ENCODE measurements at regions not wholly inside any gene's neighbourhood (a gene's known extent, or its start where the extent isn't known, plus 50 kb on each side); places are given as distances from the start of the nearest gene placed in this dataset.
A peak's percentile ranks its signal among the peaks of the same experiment; 100 is the strongest.

DNA sequence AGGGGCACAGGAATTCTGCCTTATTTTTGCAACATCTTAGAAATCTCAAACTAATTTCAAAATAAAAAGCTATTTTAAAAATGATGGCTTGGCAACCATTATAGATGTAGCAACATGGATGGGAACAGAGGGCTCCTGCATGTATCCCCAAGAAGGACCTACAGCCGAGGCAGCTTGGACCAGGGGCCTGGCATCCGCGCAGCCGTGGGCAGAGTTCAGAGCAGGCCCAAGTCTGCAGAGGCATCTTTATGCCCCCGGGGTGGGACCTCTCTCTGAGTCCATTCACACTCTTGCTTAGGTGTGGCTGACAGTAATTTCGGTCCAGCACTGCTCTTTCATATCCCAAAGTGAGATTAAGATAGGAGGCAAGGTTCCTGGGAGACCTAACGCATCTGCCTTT lies 425.8 kb upstream of the MYT1L start:
- DNase-seq = no peak

DNA sequence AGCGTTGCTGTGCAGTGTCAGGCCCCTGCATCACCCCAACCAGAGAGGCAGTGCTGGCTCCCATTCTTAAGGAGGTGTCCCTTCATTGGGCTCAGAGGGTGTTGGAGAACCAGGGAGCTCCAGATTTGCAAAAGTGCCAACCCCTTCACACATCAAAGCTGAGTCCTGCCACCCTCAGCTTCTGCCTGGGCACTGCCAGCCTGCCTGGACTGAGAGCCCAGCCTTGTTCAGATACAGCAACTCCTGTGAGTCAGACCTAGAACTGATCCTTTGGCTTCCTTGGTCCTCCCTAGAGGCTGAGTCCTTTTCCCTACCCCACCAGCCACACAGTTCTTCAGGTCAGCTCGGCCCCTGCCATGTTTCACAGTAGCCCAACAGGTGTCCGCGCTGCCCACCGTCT lies 424.9 kb upstream of the MYT1L start:
- DNase-seq = no peak

DNA sequence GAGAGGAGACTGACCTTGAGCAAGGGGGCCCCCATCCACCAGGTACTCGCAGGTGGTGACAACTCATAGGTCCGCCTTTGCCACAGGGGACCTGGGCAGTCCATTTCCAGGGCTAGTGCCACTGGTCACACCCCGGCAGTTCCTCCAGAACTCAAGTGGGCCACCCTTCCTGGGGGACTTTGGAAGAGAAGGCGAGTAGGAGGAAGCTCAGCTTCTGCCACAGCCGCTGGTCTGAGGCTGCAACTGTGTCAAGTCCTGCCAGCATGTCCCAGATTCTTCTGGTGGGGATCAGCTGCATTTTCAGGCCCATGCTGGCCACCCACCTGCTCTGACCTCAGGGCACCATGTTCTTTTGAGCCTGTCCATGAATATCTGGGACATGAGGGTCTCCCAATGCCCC lies 423.9 kb upstream of the MYT1L start:
- DNase-seq = no peak

DNA sequence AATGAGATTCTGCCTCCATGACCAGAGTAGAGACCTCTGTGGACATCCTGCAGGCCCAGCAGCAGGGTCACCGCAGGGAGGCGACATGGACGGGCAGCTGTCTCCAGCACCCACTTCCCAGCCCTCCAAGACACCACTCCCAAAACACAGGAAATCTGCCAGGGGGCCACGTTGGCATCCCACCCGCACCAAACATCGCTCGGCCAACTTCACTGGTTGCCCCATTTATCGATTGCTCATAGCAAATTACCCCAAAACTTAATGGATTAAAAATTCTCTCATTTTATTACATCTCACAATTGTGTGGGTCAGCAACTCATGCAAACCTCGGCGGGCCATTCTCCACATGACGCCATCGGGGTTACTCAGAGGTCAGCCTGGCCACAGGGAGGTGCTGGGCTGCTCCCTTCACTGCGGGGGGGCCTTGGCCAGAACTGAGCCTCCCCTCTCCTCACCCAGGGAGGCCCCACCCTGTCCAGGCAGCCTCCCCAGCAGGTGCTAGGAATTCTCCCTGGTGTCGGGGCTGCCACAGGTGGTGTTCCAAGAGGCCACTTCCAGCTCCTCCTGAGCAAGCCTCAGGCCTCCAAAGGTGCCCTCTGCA lies 420.7 kb upstream of the MYT1L start:
- no peak for DNase-seq

DNA sequence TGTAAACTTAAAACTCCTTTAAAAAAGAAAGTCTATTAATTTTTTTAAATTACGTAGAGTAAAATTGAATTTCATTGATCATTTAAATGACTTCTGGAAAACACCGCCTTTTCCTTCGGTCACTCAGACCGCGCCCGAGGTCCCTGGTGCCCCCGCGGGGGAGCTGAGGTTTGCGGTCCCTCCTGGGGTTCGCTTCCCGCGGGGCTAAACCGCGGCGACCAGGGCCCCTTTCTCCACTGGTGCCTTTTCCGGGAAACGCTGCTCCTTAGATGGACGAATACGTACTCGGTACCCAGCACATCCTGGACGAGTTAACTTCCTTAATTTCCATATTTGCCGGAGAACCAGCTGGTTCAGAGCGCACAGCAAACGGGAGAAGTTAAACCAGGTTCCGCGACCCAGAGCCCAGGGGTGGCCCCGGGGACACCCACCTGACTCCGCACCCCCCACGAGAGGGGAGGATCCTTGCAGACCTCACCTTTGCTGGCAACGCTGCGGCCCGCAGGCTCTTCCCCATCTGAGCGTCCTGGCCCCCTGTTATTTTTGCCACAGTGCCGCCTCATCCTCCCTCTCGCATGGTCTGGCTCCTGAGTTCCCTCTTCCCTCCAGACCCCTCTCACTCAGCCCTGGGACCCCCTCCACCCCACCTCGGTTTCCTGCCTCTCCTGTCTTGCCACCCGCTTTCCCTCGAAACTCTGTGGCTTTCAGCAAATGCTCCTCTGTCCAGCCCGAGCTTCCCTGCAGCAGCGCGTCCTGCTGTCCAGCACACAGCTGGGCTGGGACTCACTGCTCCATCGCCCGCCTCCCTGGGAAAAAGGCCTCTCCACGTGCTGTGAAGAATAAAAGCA lies 420.0 kb upstream of the MYT1L start:
- no peak for DNase-seq

DNA sequence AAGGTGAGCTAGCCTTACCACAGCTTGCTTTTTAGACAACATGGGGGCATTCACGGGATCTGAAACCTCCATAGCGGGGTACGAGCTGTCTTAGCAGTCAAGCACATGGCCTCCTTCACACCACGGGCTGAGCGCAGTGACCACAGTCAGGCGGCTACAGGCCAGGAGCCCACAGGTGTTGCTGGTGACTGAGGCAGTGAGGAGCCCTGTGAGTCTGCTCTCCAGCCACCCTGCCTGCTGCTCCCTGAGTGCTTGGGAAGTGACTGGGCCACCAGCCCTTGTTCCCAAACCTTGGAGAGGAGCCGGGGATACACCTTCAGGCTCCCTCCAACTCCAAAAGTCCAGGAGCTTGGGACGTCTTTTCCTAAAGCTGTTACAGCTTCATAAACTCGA lies 418.1 kb upstream of the MYT1L start:
- no peak for DNase-seq

DNA sequence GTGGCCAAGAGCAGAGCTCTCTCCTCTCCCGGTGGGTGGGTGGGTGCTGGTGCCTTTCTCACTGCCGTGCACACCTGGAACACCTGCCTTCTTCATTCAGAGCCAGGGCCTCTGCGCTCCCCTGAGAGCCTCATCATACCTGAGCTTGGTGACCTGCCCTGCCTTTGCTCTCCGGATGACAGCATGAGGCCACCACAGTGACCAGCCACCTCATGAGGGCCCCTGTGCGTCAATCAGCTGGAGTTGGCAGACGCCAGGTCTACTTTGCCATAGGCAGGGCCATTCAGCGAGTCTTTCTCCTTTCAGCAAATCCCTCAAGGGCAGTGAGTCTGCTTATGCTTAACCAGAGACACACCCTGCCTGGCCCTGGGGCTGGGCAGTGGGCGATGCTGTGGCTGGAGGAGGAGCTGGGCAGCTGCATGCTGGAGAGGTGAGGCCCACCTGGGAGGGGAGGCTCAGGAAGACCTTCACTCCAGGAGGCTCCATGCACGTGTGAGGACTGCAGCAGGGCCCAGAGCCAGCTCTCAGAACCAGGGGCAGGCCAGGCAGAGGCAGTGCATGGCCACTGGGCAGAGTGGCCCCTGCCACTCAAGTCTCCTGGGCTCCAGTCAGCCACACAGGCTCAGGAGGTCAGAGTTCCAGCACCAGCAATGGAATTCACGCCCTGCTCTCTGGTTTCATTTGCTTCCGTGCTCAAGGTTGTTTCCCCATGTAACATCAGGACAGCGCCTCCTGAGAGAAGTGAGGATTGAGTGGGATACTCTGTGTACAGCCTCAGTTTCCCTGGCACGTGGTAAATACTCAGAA lies 417.5 kb upstream of the MYT1L start:
- DNase-seq = no peak

DNA sequence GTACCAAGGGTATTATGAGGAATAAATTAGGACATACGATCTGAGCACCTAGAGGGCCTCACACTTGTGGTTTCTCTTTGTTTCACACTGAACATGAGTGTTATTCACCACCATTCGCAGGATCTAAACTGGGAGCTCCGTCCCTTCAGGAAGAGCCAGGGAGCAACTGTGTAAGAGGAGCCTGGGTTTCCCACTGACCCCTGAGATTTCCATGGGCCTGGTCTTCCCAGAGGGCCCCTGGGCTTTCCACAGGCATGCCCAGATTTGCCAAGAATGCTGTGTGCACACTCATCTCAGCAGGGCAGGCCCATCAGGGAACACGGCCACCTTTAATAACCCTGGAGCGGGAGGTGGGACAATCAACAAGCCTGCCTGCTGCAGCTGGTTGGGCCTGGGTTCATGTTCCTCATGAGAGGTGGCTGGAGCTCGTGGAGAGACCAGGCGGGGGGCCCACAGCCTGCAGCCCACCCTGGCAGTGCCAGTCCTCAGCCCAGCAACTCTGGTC lies 416.8 kb upstream of the MYT1L start:
- DNase-seq = no peak

DNA sequence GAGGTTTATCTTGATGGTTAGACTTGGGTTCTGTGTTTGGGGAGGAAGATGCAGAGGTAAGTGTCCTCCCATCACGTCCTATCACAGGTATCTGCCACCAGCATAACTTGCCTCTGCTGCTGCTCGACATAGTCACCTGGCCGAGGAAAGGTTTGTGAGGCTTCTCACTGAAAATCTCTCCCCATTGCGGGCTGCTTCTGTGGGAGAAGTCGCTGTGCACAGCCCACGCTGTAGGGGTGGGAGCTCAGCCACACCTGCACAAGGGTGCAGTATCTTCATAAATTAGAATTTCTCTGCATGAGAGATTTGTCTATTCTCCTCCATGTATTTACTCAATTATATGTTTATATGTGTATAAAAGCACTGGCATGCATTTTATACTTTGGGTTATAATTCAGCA lies 415.7 kb upstream of the MYT1L start:
- no peak for DNase-seq

DNA sequence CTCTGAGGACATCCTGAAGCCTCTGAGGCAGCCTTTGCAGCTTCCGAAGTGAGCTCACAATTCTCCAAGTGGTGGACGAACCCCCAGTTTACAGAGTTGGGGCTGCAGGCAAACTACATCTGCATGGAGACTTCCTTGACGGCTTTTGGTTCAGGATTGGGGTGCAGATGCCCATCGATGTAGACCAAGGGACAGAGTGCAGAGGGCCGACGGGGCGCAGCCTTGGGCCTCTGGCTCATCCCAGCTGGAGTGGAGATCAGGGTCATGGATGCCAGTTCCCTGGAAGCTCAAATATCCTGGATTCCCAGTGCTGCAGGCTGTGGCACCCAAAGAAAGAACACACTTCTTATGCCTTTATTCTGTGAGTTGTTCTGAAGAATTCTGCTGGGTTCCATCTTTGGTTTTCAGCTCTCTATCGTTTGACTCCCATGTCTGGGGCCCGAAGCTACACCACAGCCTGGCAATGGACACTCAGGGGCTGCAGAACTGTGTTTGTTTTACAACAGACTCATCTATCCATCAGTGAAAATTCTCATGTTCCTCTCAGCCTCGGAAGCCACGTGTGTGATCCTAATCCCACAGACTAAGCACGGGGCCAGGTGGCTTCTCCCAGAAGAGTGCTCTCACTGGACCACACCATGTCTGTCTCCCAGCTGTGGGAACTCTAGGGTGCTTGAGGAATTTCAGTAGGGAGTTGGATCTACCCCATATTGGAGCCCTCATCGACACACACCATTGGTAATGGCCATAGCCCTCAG lies 414.1 kb upstream of the MYT1L start:
- DNase-seq = no peak

DNA sequence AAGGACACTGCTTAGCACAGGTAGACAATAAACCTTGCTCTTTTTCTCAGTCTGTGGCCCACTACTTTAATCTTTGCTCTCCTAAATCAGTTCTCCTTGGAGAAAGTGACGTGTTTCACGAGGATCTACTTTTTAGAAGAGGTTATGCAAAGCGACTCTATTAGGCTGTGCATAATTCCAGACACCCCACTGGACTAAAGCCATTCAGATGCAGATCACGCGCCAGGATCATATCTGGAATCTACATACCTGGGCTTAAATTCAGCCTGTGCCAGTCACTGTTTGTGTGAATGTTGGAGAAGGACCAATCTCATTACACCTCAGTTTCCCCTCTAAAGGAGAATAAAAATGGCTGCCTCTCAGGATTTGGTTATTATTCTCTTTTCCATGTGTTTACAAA lies 413.0 kb upstream of the MYT1L start:
- DNase-seq = no peak

DNA sequence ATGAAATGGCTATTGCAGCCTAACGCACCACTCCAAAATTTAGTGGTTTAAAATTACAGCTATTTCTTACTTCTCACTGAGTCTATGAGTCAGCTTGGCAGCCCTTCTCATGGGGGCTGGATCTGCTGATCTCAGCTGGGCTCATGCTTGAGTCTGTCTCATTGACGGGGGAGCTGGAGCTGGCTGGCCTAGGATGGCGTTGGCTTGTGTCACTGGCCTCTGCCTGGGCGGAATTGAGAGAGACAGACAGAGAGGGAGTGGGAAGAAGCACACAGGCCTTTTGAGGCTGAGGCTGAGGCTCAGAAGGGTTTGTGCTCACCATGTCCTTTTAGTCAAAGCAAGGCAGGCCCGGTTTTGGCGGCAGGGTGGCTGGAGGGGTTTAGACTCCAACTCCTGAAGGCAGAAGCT lies 412.1 kb upstream of the MYT1L start:
- DNase-seq = peak; percentile 9

DNA sequence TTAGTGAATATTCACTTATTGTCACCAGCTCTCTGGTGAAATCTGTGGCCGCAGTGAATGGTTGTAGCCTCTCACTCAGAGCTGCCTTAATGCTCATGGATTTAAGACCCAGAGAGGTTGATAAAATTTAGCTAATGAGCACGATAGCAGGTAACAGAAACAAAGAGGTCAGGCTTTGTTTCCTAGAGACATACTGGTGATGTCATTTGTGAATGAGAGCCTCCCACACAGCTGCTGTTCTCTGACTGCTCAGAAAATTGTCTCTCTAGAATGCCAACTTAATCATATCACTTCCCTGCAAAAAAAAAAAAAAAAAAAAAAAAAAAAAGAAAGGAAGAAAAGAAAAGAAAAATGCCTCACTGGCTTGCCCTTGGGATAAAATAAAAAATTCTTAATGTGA lies 411.7 kb upstream of the MYT1L start:
- DNase-seq = no peak

DNA sequence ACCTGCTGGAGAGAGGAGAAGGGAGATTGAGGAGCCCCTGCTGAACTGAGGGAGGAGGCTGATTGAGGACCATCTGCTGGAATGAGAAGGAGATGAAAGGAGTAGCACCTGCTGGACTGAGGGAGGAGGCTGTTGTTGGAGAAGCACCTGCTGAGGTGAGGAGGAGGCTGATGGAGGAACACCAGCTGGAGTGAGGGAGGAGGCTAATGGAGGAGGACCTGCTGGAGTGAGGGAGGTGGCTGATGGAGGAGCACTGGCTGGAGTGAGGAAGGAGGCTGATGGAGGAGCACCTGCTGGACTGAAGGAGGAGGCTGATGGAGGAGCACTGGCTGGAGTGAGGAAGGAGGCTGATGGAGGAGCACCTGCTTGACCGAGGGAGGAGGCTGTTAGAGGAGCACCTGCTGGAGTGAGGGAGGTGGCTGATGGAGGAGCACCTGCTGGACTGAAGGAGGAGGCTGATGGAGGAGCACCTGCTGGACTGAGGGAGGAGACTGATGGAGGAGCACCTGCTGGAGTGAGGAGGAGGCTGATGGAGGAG lies 409.2 kb upstream of the MYT1L start:
- DNase-seq = no peak

DNA sequence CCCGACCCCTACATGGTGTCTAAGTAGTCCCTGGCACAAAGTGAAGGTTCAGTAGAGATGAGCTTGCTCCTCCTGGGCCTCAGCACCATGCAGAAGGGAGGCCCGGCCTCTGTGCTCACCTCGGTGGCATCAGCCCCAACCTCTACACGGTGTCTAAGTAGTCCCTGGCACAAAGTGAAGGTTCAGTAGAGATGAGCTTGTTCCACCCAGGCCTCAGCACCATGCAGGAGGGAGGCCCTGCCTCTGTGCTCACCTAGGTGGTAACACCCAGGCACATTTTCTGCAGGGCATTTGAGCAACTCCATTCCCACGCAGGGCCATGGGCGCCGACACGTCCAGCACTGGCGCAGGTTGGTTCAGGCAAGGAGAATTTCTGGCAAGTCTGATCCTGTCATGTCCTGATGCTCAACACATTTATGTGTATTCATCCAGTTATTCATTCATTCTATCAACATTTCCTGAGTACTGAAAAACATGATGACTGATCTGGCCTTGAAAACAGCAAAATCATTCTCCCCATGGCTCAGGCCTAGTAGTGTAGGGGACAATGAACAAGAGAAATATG lies 408.2 kb upstream of the MYT1L start:
- DNase-seq = no peak

DNA sequence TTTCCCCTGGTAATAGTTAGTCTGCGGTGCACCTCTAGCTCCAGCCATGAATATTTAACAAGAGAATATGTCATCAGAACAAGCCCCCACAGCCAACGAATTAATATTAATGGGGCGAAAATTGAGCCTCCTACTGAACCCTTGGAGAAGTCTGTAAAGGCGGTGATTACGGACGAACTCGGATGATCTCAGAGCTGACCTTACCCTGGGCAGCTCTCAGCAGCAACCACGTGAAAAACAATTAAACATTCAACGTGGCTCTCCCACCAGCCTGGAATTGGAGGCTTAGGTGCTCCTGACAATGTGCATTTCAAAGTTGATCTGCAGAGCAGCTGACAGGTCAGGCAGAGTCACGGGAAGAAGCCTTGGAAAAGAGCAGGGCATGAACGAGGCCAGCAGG lies 407.6 kb upstream of the MYT1L start:
- DNase-seq = no peak

DNA sequence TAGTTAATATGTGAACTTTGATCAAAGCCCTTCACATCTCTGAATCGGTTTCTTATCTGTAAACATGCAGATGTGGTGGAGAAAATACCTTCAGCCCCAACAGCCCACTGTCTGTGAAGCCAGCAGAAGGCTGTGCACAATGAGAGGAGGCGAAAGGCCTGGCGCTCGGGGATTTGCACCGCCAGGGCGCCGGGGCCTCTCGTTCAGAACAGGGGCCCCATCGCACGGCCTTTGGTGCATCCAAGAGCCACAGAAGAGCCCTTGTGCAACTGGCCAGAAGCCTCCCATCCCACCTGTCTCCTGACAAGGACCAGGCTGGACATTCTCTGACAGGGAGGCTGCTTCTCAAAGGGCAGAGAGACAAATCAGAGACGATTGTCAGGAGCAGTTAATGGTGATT lies 407.2 kb upstream of the MYT1L start:
- no peak for DNase-seq

DNA sequence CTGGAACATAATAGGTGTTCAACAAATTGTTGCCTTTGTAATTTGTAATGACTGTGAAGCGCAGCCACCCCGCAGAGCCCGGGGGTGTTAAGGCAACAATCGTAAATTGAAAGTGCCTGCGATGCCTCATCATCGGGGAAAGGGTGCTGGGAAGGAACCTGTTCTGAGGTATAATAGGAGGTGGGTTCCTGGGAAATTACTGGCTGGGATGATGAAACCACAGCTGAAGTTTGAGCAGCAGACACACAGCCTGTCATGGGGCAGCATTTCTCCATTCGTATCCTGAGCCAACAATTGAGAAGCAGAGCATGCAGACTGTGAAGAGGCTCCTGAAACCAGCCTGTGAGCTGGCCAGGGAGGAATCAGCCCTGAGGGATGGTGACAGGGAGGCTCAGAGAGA lies 404.0 kb upstream of the MYT1L start:
- DNase-seq = no peak

DNA sequence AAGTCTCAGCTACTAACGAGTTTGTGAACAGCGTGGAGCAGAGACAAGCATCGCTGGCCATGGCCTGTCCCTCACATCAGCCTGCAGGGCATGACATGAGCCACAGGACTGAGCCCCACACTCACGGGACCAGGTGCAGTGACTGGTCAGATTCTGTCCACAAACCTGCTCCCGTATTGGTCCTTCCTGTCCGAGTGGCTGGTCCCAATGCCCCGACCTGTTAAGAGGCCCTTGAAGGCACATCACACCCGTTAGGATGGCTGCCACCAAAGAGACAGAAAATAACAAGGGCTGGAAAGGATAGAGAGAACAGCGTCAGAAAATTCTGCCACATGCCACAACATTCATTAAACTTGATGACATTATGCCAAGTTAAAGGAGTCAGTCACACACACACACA lies 403.2 kb upstream of the MYT1L start:
- DNase-seq = no peak

DNA sequence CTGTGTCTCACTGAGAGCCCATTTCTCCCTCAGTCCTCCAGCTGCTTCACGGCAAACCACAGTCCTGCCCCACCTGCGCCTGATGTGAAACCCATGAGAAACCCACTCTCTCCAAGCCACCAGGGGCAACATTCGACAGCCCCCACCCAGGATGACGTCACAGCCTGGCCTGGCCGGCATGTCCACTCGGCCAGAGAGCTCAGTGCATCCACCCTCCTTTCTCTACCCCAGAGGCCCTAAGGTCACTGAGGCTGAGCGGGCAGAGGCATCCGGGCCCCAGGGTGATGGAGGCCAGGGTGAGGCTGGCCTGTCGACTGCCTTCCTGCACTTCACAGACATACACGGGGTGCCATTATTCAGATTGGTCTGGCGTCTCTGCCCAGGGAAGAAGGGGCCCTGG lies 402.7 kb upstream of the MYT1L start:
- DNase-seq = no peak

DNA sequence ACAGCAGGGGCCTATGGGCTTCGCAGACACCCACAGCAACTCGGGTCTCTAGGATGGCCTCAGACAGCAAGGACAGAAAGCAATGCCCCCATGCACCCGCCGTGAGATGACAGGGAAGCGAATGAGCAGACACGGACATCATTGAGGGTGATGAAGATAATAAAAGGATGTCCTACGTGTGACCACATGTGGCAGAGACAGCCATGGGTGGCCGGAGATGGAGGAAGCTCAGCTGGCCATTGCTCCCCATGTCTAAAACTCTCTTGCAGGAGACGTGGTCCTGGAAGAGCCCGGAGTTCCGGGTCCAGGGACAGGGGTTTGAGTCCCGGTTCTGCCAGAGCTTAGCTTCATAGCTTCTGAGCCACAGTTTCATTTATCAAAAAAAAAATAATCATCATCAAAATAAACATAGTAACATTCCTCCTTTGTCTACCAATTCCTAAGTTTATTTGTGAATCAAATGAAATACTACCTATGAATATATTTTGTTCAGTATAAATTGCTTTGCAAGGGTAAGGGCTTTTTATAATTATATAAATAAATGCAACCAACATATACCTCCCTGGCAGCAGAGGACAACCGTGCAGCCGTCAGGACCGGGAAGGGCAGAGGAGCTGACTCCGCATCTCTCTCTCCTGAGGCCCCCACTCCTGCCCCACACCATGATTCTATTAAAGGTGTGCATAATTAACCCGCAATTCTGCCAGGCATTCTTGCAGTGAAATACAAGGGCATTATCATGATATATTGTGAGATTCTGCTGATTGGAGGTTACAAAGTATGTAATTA lies 401.4 kb upstream of the MYT1L start:
- no peak for DNase-seq

All from NCI-H226 (cell line).